OCI-LY7 (cell line): ENCODE measurements at regions not wholly inside any gene's neighbourhood (a gene's known extent, or its start where the extent isn't known, plus 50 kb on each side); places are given as distances from the start of the nearest gene placed in this dataset.

Source experiments
- BruUV-seq: library from RNA; stranded (reverse); fragments of 400-500 nt; replicated peaks from 2 replicates; lab custom pipeline; 2021; lab: Mats Ljungman, UMichigan
- CTCF ChIA-PET: fragments of 300-600 bp; sonication (Branson Sonifier 250); formaldehyde crosslinking; loops from one replicate; lab custom pipeline; 2022; ENCODE audit warnings: antibody characterized with exemption; ENCODE audit not compliant: unreplicated experiment; lab: Charles Lee
- POLR2A ChIA-PET: fragments of 300-600 bp; sonication (Branson Sonifier 250); formaldehyde crosslinking; loops from one replicate; lab custom pipeline; 2022; ENCODE audit warnings: antibody characterized with exemption; lab: Charles Lee
- DNase-seq: peaks from one replicate; pipeline ENCODE4 v3.0.0-alpha.2; 2015; ENCODE audit warnings: low spot score
- H2AFZ ChIP-seq: fragments of 200-600 bp; sonication (generic), shearing (Covaris generic); 2 replicates; pipeline ENCODE4 v1.6.1; 2014; ENCODE audit warnings: mild to moderate bottlenecking, antibody characterized with exemption, low read length, moderate library complexity
- H3K27ac ChIP-seq: fragments of 200-600 bp; sonication (generic); 2 replicates; pipeline ENCODE4 v1.5.1; 2014; ENCODE audit warnings: mixed run types, low read depth, mild to moderate bottlenecking, moderate library complexity, low read length, inconsistent platforms; ENCODE audit not compliant: poor library complexity, severe bottlenecking
- H3K36me3 ChIP-seq: fragments of 200-600 bp; sonication (generic); 2 replicates; pipeline ENCODE4 v1.6.1; 2014; ENCODE audit warnings: mild to moderate bottlenecking, antibody characterized with exemption, low read length, moderate library complexity, mixed read lengths; ENCODE audit not compliant: insufficient read depth
- H3K4me1 ChIP-seq: fragments of 200-600 bp; sonication (generic); 2 replicates; pipeline ENCODE4 v1.5.1; 2014; ENCODE audit warnings: mild to moderate bottlenecking, low read length; ENCODE audit not compliant: insufficient read depth, poor library complexity, severe bottlenecking
- H3K4me2 ChIP-seq: fragments of 200-600 bp; sonication (generic); 2 replicates; pipeline ENCODE4 v1.6.1; 2014; ENCODE audit warnings: mild to moderate bottlenecking, low read length
- H3K4me3 ChIP-seq: fragments of 200-600 bp; sonication (generic); 2 replicates; pipeline ENCODE4 v1.5.1; 2014; ENCODE audit warnings: mild to moderate bottlenecking, low read depth, low read length; ENCODE audit not compliant: poor library complexity, severe bottlenecking
- H3K79me2 ChIP-seq: fragments of 200-600 bp; sonication (generic); 2 replicates; pipeline ENCODE4 v1.6.1; 2016; ENCODE audit warnings: low read depth, mild to moderate bottlenecking, low read length, moderate library complexity, mixed read lengths; ENCODE audit not compliant: insufficient read depth
- H3K9me2 ChIP-seq: fragments of 200-600 bp; sonication (generic); 2 replicates; pipeline ENCODE4 v1.6.1; 2016; ENCODE audit warnings: mild to moderate bottlenecking, low read length, mixed read lengths; ENCODE audit not compliant: insufficient read depth
- H3K9me3 ChIP-seq: fragments of 200-600 bp; sonication (generic); 2 replicates; pipeline ENCODE4 v1.6.1; 2014; ENCODE audit warnings: mild to moderate bottlenecking, mixed run types, low read length, mixed read lengths
- H4K20me1 ChIP-seq: fragments of 200-600 bp; sonication (generic); 2 replicates; pipeline ENCODE4 v1.6.1; 2014; ENCODE audit warnings: mild to moderate bottlenecking, antibody characterized with exemption, low read length, moderate library complexity, mixed read lengths; ENCODE audit not compliant: insufficient read depth
- CTCF ChIP-seq: fragments of 200-600 bp; sonication (generic); conservative IDR thresholded peaks from 2 replicates; pipeline ENCODE4 v1.5.1; 2014; ENCODE audit warnings: mild to moderate bottlenecking, antibody characterized with exemption, low read length, moderate library complexity, mixed read lengths
- EZH2phosphoT487 ChIP-seq: fragments of 200-600 bp; sonication (generic); IDR thresholded peaks from 2 replicates; pipeline ENCODE4 v1.6.1; 2018; ENCODE audit warnings: low read depth, borderline replicate concordance, mild to moderate bottlenecking, mixed run types, antibody characterized with exemption, low read length, moderate library complexity, mixed read lengths
- intact Hi-C: fragments of 100-400 bp; cut with micrococcal nuclease; formaldehyde crosslinking; loops from one replicate; pipeline ENCODE4 v1.10.0; 2022; ENCODE audit not compliant: unreplicated experiment

- intact Hi-C loops = loop anchor here (1.0 to 5.0 kb wide), 5 partner anchors 85 to 1097 kb away; no protein-coding TSS in a partner anchor
- CTCF ChIA-PET = no interaction called here
- Histone ChIP-seq H3K4me2 (peak overlapping the region; percentile 40; the same call in 1 of the 2 replicates), H3K9me3 (no peaks in the 10 kb centered on the region), H3K27ac (no peak overlapping the region), H3K4me1 (peaks cover 5% of the 10 kb centered on the region), H3K9me2 (no peaks in the 10 kb centered on the region), H2AFZ (peak overlapping the region; percentile 56; the same call in 1 of the 2 replicates), H4K20me1 (no peaks in the 10 kb centered on the region), H3K4me3 (no peak overlapping the region), H3K79me2 (no peaks in the 10 kb centered on the region), H3K36me3 (no peaks in the 10 kb centered on the region)
- peak; percentile 91 for TF ChIP-seq CTCF
- no peak for TF ChIP-seq EZH2phosphoT487
- POLR2A ChIA-PET = interaction anchor here (0.9 to 1.0 kb wide), 2 partner anchors 10 to 938 kb away, joined by 4 to 5 read pairs; no protein-coding TSS in a partner anchor
- BruUV-seq = no TSS peak
- peak; percentile 81 for DNase-seq
Observed at GRCh38 chr4:120156120-120156718, 89.6 kb upstream of the MAD2L1 start.

GRCh38 chr4:120155287-120155686 lies 88.6 kb upstream of the MAD2L1 start:
- POLR2A ChIA-PET = interaction anchor here (0.7 to 1.8 kb wide), 10 partner anchors 9 to 963 kb away, joined by 3 to 5 read pairs (median 4); no protein-coding TSS in a partner anchor
- intact Hi-C loops = loop anchor here (5.0 kb wide), 1 partner anchor 657 kb away; no protein-coding TSS in a partner anchor

More at GRCh38 chr4:120155287-120155686, 88.6 kb upstream of the MAD2L1 start:
- H3K36me3 ChIP-seq = no peaks in the 10 kb centered on the region
- no peak for TF ChIP-seq CTCF
- no peak for TF ChIP-seq EZH2phosphoT487
- CTCF ChIA-PET = interaction anchor here (0.8 kb wide), 1 partner anchor 23 kb away, joined by 3 read pairs; no protein-coding TSS in a partner anchor
- H3K4me2 ChIP-seq = no peak overlapping the region
- H3K9me3 ChIP-seq = no peaks in the 10 kb centered on the region
- peak overlapping the region; percentile 56; the same call in 1 of the 2 replicates for H2AFZ ChIP-seq
- H4K20me1 ChIP-seq = no peaks in the 10 kb centered on the region
- H3K9me2 ChIP-seq = no peaks in the 10 kb centered on the region
- H3K79me2 ChIP-seq = no peaks in the 10 kb centered on the region
- no peak overlapping the region for H3K27ac ChIP-seq
- H3K4me3 ChIP-seq = no peak overlapping the region
- H3K4me1 ChIP-seq = peaks cover 5% of the 10 kb centered on the region
- no TSS peak for BruUV-seq
- no peak for DNase-seq
